ENCODE measurements at regions not wholly inside any gene's neighbourhood (a gene's known extent, or its start where the extent isn't known, plus 50 kb on each side); places are given as distances from the start of the nearest gene placed in this dataset.

GRCh38 chr16:52874042-52874441 lies 178.7 kb downstream of the CHD9NB start:
- DNase-seq (ENCODE audit: low read depth in 2 of 2): no peak

GRCh38 chr16:52872731-52873130 lies 180.0 kb downstream of the CHD9NB start:
- DNase-seq (ENCODE audit: low read depth in 2 of 2): no peak

- no peak for DNase-seq (ENCODE audit: low read depth in 2 of 2)
Observed at GRCh38 chr16:52871481-52871880, 181.2 kb downstream of the CHD9NB start.

- DNase-seq (ENCODE audit: low read depth in 2 of 2): no peak
Observed at GRCh38 chr16:52869243-52869642, 183.5 kb downstream of the CHD9NB start.

- DNase-seq (ENCODE audit: low read depth in 2 of 2): no peak
Observed at GRCh38 chr16:52863000-52863399, 189.7 kb downstream of the CHD9NB start.

GRCh38 chr16:52861614-52862022 lies 191.1 kb downstream of the CHD9NB start:
- DNase-seq (ENCODE audit: low read depth in 2 of 2): no peak

GRCh38 chr16:52855463-52855862 lies 197.2 kb downstream of the CHD9NB start:
- DNase-seq (ENCODE audit: low read depth in 2 of 2): no peak

- no peak for DNase-seq (ENCODE audit: low read depth in 2 of 2)
Observed at GRCh38 chr16:52852978-52853377, 199.7 kb downstream of the CHD9NB start.

- no peak for DNase-seq (ENCODE audit: low read depth in 2 of 2)
Observed at GRCh38 chr16:52851211-52851740, 201.4 kb downstream of the CHD9NB start.

- no peak for DNase-seq (ENCODE audit: low read depth in 2 of 2)
Observed at GRCh38 chr16:52843381-52843780, 209.3 kb downstream of the CHD9NB start.

- DNase-seq (ENCODE audit: low read depth in 2 of 2): no peak
Observed at GRCh38 chr16:52837251-52837650, 215.4 kb downstream of the CHD9NB start.

- DNase-seq (ENCODE audit: low read depth in 2 of 2): no peak
Observed at GRCh38 chr16:52834736-52835465, 217.8 kb downstream of the CHD9NB start.

- no peak for DNase-seq (ENCODE audit: low read depth in 2 of 2)
Observed at GRCh38 chr16:52832771-52833170, 219.9 kb downstream of the CHD9NB start.

- DNase-seq (ENCODE audit: low read depth in 2 of 2): no peak
Observed at GRCh38 chr16:52827456-52827855, 225.2 kb downstream of the CHD9NB start.

GRCh38 chr16:52825892-52826291 lies 226.8 kb downstream of the CHD9NB start:
- no peak for DNase-seq (ENCODE audit: low read depth in 2 of 2)

GRCh38 chr16:52819808-52820207 lies 232.9 kb downstream of the CHD9NB start:
- no peak for DNase-seq (ENCODE audit: low read depth in 2 of 2)

GRCh38 chr16:52819405-52819804 lies 233.3 kb downstream of the CHD9NB start:
- DNase-seq (ENCODE audit: low read depth in 2 of 2): no peak

GRCh38 chr16:52817696-52818095 lies 235.0 kb downstream of the CHD9NB start:
- DNase-seq (ENCODE audit: low read depth in 2 of 2): no peak

GRCh38 chr16:52816993-52817392 lies 235.7 kb downstream of the CHD9NB start:
- no peak for DNase-seq (ENCODE audit: low read depth in 2 of 2)

- no peak for DNase-seq (ENCODE audit: low read depth in 2 of 2)
Observed at GRCh38 chr16:52812678-52813556, 239.8 kb downstream of the CHD9NB start.

- no peak for DNase-seq (ENCODE audit: low read depth in 2 of 2)
Observed at GRCh38 chr16:52805559-52806168, 247.0 kb downstream of the CHD9NB start.

- no peak for DNase-seq (ENCODE audit: low read depth in 2 of 2)
Observed at GRCh38 chr16:52800432-52800831, 252.3 kb downstream of the CHD9NB start.
